ENCODE measurements at regions not wholly inside any gene's neighbourhood (a gene's known extent, or its start where the extent isn't known, plus 50 kb on each side); places are given as distances from the start of the nearest gene placed in this dataset.

GRCh38 chr1:207221934-207222351, 99.5 kb upstream of the CD55 start:
- Histone ChIP-seq H3K4me3 (no peak overlapping the region), H3K4me1 (peaks cover 12 to 24% (median 20%) of the 10 kb centered on the region in 6 donors), H3K27me3 (replicated peaks in 1 of 7) (no peaks in the 10 kb centered on the region), H3K36me3 (no peaks in the 10 kb centered on the region), H3K9me3 (no peaks in the 10 kb centered on the region), H3K27ac (no peak overlapping the region)
- intact Hi-C loops (cut with DNase I; ENCODE audit: low total_unique reads) = no loop called here
- TF ChIP-seq POLR2AphosphoS5 (IDR thresholded peaks at IDR 0.05) = no peak
- TF ChIP-seq, protein P1, sequence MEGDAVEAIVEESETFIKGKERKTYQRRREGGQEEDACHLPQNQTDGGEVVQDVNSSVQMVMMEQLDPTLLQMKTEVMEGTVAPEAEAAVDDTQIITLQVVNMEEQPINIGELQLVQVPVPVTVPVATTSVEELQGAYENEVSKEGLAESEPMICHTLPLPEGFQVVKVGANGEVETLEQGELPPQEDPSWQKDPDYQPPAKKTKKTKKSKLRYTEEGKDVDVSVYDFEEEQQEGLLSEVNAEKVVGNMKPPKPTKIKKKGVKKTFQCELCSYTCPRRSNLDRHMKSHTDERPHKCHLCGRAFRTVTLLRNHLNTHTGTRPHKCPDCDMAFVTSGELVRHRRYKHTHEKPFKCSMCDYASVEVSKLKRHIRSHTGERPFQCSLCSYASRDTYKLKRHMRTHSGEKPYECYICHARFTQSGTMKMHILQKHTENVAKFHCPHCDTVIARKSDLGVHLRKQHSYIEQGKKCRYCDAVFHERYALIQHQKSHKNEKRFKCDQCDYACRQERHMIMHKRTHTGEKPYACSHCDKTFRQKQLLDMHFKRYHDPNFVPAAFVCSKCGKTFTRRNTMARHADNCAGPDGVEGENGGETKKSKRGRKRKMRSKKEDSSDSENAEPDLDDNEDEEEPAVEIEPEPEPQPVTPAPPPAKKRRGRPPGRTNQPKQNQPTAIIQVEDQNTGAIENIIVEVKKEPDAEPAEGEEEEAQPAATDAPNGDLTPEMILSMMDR (IDR thresholded peaks at IDR 0.05 in 8 of 11, conservative IDR thresholded peaks at IDR 0.05 in 3 of 11) = no peak
- no peak for TF ChIP-seq POLR2A (IDR thresholded peaks at IDR 0.05)
- DNase-seq = no peak

- 71 to 88% (median 86%) methylated on average over 2 of the region's 2 CpGs for WGBS, 5 donors
- H3K4me3 ChIP-seq = no peak overlapping the region
- no peak overlapping the region for H3K27ac ChIP-seq
- no peaks in the 10 kb centered on the region for H3K27me3 ChIP-seq (replicated peaks in 1 of 7)
- no peak for DNase-seq
- intact Hi-C loops (cut with DNase I; ENCODE audit: low total_unique reads) = no loop called here
- H3K4me1 ChIP-seq = peaks cover 11 to 19% (median 15%) of the 10 kb centered on the region in 6 donors
- H3K36me3 ChIP-seq = no peaks in the 10 kb centered on the region
- no peak for TF ChIP-seq POLR2A (IDR thresholded peaks at IDR 0.05)
- no peak for TF ChIP-seq POLR2AphosphoS5 (IDR thresholded peaks at IDR 0.05)
- TF ChIP-seq, protein P1 (IDR thresholded peaks at IDR 0.05 in 8 of 11, conservative IDR thresholded peaks at IDR 0.05 in 3 of 11) = no peak
- no peaks in the 10 kb centered on the region for H3K9me3 ChIP-seq
Measured at GRCh38 chr1:207223162-207223561, 98.3 kb upstream of the CD55 start.

DNA sequence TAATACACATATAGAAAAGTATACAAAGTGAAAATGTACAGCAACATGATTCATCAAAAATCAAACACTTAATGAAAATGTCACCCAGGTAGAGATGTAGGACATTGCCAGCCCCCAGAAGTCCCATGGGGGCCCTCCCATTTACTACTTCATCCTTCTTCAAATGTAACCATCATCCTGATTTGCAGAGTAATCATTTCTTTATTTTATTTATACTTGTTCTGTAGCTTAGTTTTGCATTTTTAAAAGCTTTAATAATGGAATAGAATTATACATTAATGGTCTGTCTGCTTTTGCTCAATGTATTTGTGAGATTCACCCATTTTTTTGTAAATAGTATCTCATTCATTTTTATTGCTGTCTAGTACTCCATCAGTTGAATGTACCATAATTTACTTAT, 96.8 kb upstream of the CD55 start:
- Histone ChIP-seq H3K4me1 (peaks cover 0 to 4% (median 1%) of the 10 kb centered on the region in 6 donors), H3K9me3 (no peaks in the 10 kb centered on the region), H3K36me3 (no peaks in the 10 kb centered on the region), H3K4me3 (no peak overlapping the region), H3K27me3 (replicated peaks in 1 of 7) (no peaks in the 10 kb centered on the region), H3K27ac (no peak overlapping the region)
- intact Hi-C loops (cut with DNase I; ENCODE audit: low total_unique reads) = no loop called here
- DNase-seq = no peak
- TF ChIP-seq, protein P1 (IDR thresholded peaks at IDR 0.05 in 8 of 11, conservative IDR thresholded peaks at IDR 0.05 in 3 of 11) = no peak
- TF ChIP-seq POLR2AphosphoS5 (IDR thresholded peaks at IDR 0.05) (no peak), POLR2A (IDR thresholded peaks at IDR 0.05) (no peak)

- Histone ChIP-seq H3K9me3 (no peaks in the 10 kb centered on the region), H3K4me3 (no peak overlapping the region), H3K27ac (peak overlapping the region in 3 of 8 donors; percentile 8 to 18 (median 9)), H3K4me1 (no peaks in the 10 kb centered on the region), H3K27me3 (replicated peaks in 1 of 7) (no peaks in the 10 kb centered on the region), H3K36me3 (no peaks in the 10 kb centered on the region)
- TF ChIP-seq POLR2A (IDR thresholded peaks at IDR 0.05) (no peak), POLR2AphosphoS5 (IDR thresholded peaks at IDR 0.05) (no peak)
- TF ChIP-seq, protein P1 (IDR thresholded peaks at IDR 0.05 in 8 of 11, conservative IDR thresholded peaks at IDR 0.05 in 3 of 11) = no peak
- 59 to 77% (median 68%) methylated on average over 2 of the region's 2 CpGs for WGBS, 5 donors
- no peak for DNase-seq
- intact Hi-C loops (cut with DNase I; ENCODE audit: low total_unique reads) = no loop called here
Measured at GRCh38 chr1:207227131-207227630, 94.3 kb upstream of the CD55 start.
